ENCODE measurements at regions not wholly inside any gene's neighbourhood (a gene's known extent, or its start where the extent isn't known, plus 50 kb on each side); places are given as distances from the start of the nearest gene placed in this dataset.
"Not testable (repeated sequence)": the region's sequence is repeated elsewhere in the genome, so short reads cannot be mapped to it uniquely, and the experiment has no call there.

DNA sequence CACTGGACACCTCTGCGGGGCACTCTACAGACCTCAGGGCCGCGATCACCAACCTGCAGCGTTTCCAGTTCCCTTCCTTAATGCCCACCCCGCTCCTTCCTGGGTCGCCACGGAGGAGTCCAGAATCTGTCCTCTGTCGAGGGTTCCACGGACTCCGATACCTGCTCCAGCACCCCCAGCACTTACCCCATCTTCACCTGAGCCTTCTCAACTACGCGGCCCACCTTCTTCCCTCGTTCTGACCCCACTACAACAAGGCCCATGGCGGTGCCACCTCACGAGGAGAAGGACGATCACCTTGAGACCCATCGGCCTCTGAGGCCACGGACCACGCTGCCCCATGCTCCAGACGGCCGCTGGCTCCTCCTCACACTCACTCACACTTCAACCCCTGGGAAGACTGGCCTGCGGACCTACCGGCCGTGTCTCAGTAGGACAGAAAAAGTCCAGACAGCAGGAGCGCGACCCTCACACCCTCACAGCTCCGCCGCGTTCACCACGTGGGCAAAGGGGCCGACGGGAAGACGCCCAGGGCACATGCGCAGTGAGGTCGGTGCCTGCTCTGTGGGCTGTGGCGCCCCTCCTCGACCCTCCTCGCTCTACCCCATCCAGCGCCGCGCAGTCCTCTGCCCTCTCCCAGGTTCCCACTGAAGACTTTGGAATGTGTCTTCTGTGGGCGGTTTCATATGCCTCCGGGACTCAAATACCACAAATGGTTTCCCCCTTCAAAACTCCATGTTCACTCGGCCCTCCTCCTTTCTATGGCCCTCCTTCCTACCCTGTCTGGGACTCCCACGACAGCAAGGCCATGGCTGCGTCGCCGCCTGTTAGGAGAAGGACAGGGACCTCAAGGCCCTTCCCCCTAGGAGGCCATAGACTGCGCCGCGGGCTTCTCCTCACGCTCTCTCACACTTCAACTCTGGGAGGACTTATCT is 193.9 kb upstream of the PHF14 start:
- no peak for TF ChIP-seq POLR2A (IDR thresholded peaks at IDR 0.05)
- TF ChIP-seq, protein P1, sequence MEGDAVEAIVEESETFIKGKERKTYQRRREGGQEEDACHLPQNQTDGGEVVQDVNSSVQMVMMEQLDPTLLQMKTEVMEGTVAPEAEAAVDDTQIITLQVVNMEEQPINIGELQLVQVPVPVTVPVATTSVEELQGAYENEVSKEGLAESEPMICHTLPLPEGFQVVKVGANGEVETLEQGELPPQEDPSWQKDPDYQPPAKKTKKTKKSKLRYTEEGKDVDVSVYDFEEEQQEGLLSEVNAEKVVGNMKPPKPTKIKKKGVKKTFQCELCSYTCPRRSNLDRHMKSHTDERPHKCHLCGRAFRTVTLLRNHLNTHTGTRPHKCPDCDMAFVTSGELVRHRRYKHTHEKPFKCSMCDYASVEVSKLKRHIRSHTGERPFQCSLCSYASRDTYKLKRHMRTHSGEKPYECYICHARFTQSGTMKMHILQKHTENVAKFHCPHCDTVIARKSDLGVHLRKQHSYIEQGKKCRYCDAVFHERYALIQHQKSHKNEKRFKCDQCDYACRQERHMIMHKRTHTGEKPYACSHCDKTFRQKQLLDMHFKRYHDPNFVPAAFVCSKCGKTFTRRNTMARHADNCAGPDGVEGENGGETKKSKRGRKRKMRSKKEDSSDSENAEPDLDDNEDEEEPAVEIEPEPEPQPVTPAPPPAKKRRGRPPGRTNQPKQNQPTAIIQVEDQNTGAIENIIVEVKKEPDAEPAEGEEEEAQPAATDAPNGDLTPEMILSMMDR (IDR thresholded peaks at IDR 0.05) = no peak
- TF ChIP-seq EP300 (IDR thresholded peaks at IDR 0.05) = no peak
- H3K4me1 ChIP-seq (ENCODE audit: insufficient read depth) = no peaks in the 10 kb centered on the region
- H3K9me3 ChIP-seq = no peaks in the 10 kb centered on the region
- no peak overlapping the region for H3K27ac ChIP-seq
- H3K4me3 ChIP-seq = no peak overlapping the region
- WGBS, 3 donors = 94 to 97% (median 95%) methylated on average over 49 to 52 of the region's 52 CpGs
- intact Hi-C loops (cut with DNase I) = no loop called here
- H3K36me3 ChIP-seq = no peaks in the 10 kb centered on the region
- peak in 1 of 5 donors; percentile 14 for DNase-seq
- no peaks in the 10 kb centered on the region for H3K27me3 ChIP-seq

DNA sequence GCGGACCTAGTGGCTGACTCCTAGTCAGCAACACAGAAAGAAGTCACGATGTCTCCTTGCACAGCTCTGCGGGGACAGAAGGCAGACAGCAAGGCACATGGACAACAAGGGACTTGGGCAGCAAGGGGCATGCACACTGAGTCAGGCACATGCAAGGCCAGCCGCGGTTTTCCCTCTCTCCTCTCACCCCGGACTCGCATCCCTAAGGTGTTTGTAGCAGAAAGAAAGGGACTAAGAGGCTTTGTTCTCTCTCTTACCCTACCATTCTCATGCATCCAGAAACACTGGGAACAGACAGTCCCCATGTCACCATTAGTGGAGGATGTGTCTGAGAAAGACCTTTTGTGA is 193.3 kb upstream of the PHF14 start:
- H3K9me3 ChIP-seq = no peaks in the 10 kb centered on the region
- H3K4me1 ChIP-seq (ENCODE audit: insufficient read depth) = no peaks in the 10 kb centered on the region
- H3K36me3 ChIP-seq = no peaks in the 10 kb centered on the region
- TF ChIP-seq, protein P1 (IDR thresholded peaks at IDR 0.05) = no peak
- TF ChIP-seq EP300 (IDR thresholded peaks at IDR 0.05) = no peak
- TF ChIP-seq POLR2A (IDR thresholded peaks at IDR 0.05) = no peak
- no peaks in the 10 kb centered on the region for H3K27me3 ChIP-seq
- WGBS, 3 donors = 90 to 94% (median 93%) methylated on average over 7 of the region's 7 CpGs
- DNase-seq = no peak
- intact Hi-C loops (cut with DNase I) = no loop called here
- H3K27ac ChIP-seq = no peak overlapping the region
- H3K4me3 ChIP-seq = no peak overlapping the region

DNA sequence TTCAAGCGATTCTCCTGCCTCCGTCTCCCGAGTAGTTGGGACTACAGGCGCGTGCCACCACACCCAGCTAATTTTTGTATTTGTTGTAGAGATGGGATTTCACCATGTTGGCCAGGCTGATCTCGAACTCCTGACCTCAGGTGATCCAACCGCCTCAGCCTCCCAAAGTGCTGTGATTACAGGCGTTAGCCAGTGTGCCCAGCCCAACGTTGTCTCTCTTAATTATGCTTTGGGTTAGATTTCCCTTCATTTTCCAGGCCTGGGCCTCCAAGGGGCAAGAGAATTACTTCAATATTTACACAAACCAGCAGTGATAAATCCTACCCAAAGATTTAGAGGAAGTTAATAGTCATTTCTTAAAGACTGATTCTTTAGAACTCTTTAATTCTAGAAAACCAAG is 186.7 kb upstream of the PHF14 start:
- DNase-seq; H3K27me3 ChIP-seq; H3K9me3 ChIP-seq; H3K4me1 ChIP-seq (ENCODE audit: insufficient read depth); intact Hi-C loops (cut with DNase I); H3K4me3 ChIP-seq; H3K27ac ChIP-seq; H3K36me3 ChIP-seq: not testable (repeated sequence)
- 84 to 96% (median 93%) methylated on average over 9 of the region's 9 CpGs for WGBS, 3 donors

DNA sequence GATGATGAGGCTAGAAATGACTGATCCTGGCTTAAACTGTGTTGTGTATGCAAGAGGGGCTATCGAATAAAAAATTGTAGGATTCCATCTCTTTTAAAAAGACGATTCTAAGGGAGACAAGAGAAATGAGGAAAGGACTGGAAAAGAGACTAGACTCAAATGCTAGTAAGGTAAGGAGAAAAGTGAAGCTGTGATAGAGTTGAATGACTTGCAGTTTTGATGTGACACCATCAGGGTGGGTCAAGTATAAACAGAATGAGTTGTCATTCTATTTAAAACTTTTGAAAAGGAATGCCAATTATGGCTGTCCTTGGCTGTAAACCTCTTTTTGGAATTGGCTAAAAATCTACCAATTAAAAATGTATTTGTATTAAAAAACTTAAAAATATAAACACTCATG is 184.5 kb upstream of the PHF14 start:
- Histone ChIP-seq H3K9me3 (no peaks in the 10 kb centered on the region), H3K27ac (no peak overlapping the region), H3K36me3 (no peaks in the 10 kb centered on the region), H3K4me1 (ENCODE audit: insufficient read depth) (no peaks in the 10 kb centered on the region), H3K27me3 (no peaks in the 10 kb centered on the region), H3K4me3 (no peak overlapping the region)
- no peak for TF ChIP-seq POLR2A (IDR thresholded peaks at IDR 0.05)
- TF ChIP-seq, protein P1 (IDR thresholded peaks at IDR 0.05) = no peak
- TF ChIP-seq EP300 (IDR thresholded peaks at IDR 0.05) = no peak
- intact Hi-C loops (cut with DNase I) = no loop called here
- DNase-seq = no peak
- WGBS, 3 donors = 88 to 93% (median 90%) methylated on average over 2 of the region's 2 CpGs

DNA sequence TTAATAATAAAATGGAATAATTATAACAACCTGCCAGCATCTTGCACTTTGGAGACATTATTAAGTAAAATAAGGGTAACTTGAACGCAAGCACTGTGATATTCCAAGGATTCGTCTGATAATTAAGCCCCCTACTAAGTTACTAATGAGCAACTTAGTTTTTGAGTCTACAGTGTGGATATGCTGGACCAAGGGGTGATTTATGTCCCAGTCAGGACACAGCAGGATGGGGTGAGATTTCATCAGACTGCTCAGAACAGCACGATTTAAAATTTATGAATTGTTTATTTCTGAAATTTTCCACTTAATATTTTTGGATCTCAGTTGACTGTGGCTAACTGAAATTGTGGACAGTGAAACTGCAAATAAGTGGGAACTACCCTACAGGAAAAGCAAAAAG is 182.8 kb upstream of the PHF14 start:
- Histone ChIP-seq H3K4me3 (no peak overlapping the region), H3K9me3 (no peaks in the 10 kb centered on the region), H3K4me1 (ENCODE audit: insufficient read depth) (no peaks in the 10 kb centered on the region), H3K27me3 (no peaks in the 10 kb centered on the region), H3K36me3 (no peaks in the 10 kb centered on the region), H3K27ac (no peak overlapping the region)
- TF ChIP-seq, protein P1 (IDR thresholded peaks at IDR 0.05) = no peak
- TF ChIP-seq EP300 (IDR thresholded peaks at IDR 0.05) (no peak), POLR2A (IDR thresholded peaks at IDR 0.05) (no peak)
- 71 to 82% (median 80%) methylated on average over 3 of the region's 3 CpGs for WGBS, 3 donors
- intact Hi-C loops (cut with DNase I) = no loop called here
- DNase-seq = no peak
